GM19351 (cell line): ENCODE measurements at regions not wholly inside any gene's neighbourhood (a gene's known extent, or its start where the extent isn't known, plus 50 kb on each side); places are given as distances from the start of the nearest gene placed in this dataset.
A peak's percentile ranks its signal among the peaks of the same experiment; 100 is the strongest.

Experiments used
- ATAC-seq: cut with Tn5 transposase; IDR thresholded peaks from one replicate; pipeline ENCODE4 v1.9.1; 2021; ENCODE audit warnings: mild to moderate bottlenecking, moderate library complexity; ENCODE audit not compliant: unreplicated experiment

GRCh38 chr3:113051787-113052186, 61.0 kb downstream of the GTPBP8 start:
- ATAC-seq = no peak

GRCh38 chr3:113053169-113053568, 62.4 kb downstream of the GTPBP8 start:
- ATAC-seq = no peak

GRCh38 chr3:113054552-113054951, 63.8 kb downstream of the GTPBP8 start:
- ATAC-seq = no peak

GRCh38 chr3:113055201-113055600, 64.4 kb downstream of the GTPBP8 start:
- ATAC-seq = no peak

- ATAC-seq = no peak
Observed at GRCh38 chr3:113055961-113056360, 65.2 kb downstream of the GTPBP8 start.

- ATAC-seq = peak; percentile 87
Observed at GRCh38 chr3:113057117-113057516, 66.3 kb downstream of the GTPBP8 start.

- ATAC-seq = no peak
Observed at GRCh38 chr3:113058188-113058587, 67.4 kb downstream of the GTPBP8 start.

- ATAC-seq = no peak
Observed at GRCh38 chr3:113062705-113063104, 71.9 kb downstream of the GTPBP8 start.

- no peak for ATAC-seq
Observed at GRCh38 chr3:113063126-113063894, 72.5 kb downstream of the GTPBP8 start.

- no peak for ATAC-seq
Observed at GRCh38 chr3:113064183-113064582, 73.4 kb downstream of the GTPBP8 start.

GRCh38 chr3:113065336-113065735, 74.6 kb downstream of the GTPBP8 start:
- no peak for ATAC-seq

GRCh38 chr3:113070072-113070640, 79.4 kb downstream of the GTPBP8 start:
- no peak for ATAC-seq

GRCh38 chr3:113070681-113071113, 79.9 kb downstream of the GTPBP8 start:
- ATAC-seq = peak; percentile 100

- no peak for ATAC-seq
Observed at GRCh38 chr3:113075588-113075987, 84.8 kb downstream of the GTPBP8 start.

GRCh38 chr3:113079218-113079961, 88.6 kb downstream of the GTPBP8 start:
- ATAC-seq = peak; percentile 85

GRCh38 chr3:113084777-113085176, 94.0 kb downstream of the GTPBP8 start:
- no peak for ATAC-seq

GRCh38 chr3:113086560-113087461, 96.0 kb downstream of the GTPBP8 start:
- ATAC-seq = no peak

- ATAC-seq = no peak
Observed at GRCh38 chr3:113088616-113089015, 97.8 kb downstream of the GTPBP8 start.

- ATAC-seq = no peak
Observed at GRCh38 chr3:113091417-113091816, 100.6 kb downstream of the GTPBP8 start.

- no peak for ATAC-seq
Observed at GRCh38 chr3:113092746-113093145, 102.0 kb downstream of the GTPBP8 start.
